Hippocampal formation (tissue), 2 donors: ENCODE measurements at regions not wholly inside any gene's neighbourhood (a gene's known extent, or its start where the extent isn't known, plus 50 kb on each side); places are given as distances from the start of the nearest gene placed in this dataset.

Experiments used
- DNase-seq, 2 donors: peaks; one replicate each; lab custom pipeline; 2025; lab: John Stamatoyannopoulos, UW

DNA sequence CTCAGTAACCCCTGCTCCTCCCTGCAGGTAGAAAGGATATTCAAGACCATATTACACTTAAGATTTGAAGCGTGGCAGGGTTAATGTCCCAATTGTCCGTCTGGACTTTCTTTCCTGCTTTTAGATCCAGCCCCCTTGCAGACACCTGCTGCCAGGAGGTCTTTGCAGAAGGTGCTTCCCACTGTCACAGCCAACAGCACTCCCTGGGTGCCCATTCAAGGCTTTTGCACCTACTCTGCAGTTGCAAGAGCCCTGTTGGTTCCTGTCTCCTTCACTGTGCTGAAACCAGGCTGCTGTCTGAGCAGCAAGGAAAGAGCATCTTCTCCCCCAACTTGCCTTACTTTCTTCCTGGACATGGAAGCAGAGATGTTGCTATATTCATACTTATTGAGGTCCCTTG, 1043.0 kb upstream of the POU3F3 start:
- no peak for DNase-seq

DNA sequence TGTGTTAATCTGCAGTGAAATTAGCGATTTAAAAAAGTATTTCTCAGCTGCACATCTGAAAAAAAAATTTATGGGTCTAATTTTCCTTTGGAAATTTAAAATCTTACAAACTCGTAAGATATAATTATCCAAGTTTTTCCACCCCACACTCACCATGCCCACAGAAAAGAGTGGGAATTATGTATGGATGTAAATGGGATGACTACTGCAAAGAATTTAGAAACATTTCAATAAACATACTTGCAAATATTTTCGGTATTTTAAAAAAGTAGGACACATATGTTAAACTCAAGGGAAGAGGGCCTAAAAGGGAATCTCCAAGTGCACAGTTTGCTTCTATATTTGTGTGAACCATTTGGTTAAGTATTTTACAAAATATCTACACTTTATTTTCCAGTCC, 1039.9 kb upstream of the POU3F3 start:
- no peak for DNase-seq

DNA sequence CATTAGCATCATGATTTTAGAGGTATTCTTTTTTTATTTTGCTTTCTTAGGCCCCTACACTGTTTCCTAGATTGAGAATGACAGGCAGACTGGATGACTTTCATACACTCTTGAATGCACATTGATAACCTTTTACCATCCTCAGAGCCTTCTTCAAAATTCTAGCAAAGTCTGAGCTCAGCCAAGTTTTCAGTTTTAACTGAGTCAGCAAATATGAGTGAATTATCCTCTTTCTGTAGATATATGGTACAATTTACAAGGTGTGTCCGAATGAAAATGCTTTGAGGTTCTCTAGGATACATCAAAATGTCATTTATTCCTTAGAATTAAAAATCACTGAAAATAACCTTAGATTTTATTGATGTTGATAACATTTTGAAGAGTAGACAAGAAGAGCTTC, 1038.2 kb upstream of the POU3F3 start:
- no peak for DNase-seq

DNA sequence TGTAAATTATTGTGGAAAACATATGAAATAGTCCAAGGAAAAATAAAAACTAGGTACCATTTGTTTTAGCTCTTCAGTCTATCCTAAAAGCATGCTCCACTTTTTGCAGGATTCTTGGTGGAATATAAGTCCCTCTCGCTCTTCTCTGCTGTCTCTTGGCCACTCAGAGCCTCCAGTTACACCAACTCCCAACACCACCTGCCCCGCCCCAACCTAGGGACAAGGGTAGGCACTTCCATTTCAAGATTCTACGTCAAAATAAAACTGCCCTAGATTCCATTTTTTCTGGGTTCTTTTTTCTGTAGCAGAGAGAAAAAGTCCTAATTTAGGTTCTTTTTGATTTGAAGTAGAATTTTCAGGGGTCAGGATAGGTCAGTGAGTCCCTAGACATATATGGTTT, 1036.2 kb upstream of the POU3F3 start:
- no peak for DNase-seq

DNA sequence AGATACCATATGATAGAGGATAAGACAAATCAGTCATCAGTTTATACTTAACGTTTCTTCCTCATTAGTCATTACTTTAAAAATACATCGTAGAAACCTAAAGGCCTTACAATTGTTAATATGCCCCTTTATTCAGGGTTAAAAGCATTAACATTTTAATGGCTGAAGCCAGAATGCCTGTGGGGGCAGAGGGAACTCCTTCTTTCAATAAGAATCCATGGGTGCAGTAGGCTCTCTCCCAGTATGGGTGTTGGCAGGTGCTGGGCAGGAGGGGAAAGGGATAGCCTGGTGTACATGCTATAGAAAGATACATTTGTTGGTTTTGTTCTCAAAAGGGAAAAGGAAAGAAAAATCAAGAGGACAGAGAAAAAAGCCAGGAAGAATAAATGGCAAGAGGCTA, 1035.7 kb upstream of the POU3F3 start:
- DNase-seq = no peak

DNA sequence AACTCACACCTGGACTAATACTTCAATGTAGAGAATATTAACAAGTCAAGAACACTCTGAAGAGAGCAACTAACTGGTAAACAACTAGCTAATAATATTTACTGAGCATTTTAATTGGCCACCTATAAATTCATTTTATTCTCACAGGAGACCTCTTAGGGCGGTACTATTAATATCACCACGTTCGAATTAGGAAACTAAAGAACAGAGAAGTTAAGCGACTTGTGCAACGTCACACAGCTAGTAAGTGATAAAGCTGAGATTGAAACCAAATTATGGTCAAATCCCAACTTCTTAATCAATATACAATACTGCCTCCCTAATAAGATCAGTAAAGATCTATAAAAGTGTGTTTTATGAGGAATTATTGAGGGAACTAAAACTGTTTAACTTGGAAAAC, 1034.3 kb upstream of the POU3F3 start:
- no peak for DNase-seq

DNA sequence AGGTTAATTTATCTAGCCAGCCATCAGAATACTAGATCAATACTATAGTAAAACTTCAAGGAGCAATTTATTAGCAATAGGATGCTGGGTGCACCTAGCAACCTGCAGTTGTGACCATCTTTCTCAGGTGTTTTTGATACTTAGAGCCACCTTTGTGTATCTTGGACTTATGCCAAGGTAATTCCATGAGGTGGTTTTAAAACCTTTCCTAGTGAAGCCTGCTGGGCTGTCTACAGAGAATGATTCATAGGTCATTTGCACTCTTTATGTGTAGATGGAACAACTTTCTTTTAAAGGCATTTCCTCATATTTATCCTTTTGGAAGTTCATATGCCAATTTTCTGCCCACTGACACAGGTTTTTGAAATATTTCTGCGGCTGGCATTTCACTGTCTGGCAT, 1030.1 kb upstream of the POU3F3 start:
- DNase-seq = no peak

DNA sequence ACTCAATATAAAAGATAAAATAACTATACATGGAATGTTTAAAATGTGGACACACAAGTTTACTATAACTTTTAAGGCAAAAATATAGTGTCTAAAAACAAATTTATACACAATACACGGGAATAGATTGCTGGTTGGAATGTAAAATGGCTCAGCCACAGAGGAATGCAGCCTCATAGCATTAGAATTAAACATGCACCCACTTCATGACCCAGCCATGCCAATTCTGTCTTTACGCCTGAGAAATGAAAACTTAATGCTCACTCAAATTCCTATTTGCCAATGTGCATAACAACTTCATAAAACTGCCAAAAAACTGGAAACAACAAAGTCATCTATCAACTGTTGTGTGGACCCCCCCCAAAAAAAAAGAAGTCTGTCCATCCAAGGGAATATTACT, 1006.6 kb upstream of the POU3F3 start:
- DNase-seq = no peak

DNA sequence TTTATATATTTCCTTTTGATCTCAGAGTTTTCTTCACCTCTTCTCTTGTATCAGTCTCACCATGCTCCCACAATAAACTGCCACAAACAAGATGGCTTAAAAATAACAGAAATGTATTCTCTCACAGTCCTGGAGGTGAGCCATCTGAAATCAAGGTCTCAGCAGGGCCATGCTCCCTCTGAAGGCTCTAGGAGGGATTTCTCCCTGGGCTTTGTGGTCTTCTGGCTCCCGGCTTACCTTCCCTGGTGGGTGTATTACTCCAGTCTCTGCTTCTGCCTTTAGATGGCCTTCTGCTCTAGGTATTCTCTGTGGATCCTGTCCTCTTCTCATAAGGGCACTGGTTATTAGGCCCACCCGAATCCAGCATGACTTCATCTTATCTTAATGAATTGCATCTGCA, 994.7 kb upstream of the POU3F3 start:
- DNase-seq = no peak

DNA sequence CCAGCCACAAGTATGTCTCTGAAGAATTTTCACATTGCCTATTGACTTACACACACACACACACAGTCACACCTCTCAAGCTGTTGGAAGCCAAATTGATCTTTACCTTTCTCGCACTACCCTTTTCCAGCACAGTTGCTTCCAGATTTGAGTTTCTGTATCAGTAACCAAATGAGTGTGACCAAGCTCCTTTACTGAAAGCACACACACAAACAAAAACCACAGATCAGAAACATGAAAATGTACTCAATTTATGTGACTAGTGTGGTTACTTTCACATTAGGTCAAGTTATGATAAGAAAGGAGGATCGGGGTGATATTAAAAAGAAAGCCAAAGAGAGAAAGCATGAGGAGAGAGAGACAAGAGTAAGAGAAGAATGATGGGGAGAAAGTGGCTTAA, 993.9 kb upstream of the POU3F3 start:
- DNase-seq = no peak

DNA sequence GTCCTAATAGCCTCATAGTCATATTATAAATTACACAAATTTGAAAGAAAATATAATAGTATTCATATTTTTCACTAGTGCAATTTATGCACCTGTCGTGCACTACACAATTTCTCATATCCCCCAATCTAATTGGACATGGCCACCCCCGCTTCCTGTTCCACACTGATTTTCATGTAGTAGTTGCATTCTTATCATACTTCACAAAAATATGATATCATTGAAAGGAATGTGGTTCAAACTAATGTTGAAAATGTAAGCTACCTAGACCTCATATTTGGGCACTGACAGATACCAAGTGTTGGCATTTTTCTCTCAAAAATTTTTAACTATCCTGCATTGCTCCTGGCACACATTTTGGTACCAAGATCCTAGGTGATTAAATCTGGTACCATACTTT, 985.5 kb upstream of the POU3F3 start:
- DNase-seq = no peak

DNA sequence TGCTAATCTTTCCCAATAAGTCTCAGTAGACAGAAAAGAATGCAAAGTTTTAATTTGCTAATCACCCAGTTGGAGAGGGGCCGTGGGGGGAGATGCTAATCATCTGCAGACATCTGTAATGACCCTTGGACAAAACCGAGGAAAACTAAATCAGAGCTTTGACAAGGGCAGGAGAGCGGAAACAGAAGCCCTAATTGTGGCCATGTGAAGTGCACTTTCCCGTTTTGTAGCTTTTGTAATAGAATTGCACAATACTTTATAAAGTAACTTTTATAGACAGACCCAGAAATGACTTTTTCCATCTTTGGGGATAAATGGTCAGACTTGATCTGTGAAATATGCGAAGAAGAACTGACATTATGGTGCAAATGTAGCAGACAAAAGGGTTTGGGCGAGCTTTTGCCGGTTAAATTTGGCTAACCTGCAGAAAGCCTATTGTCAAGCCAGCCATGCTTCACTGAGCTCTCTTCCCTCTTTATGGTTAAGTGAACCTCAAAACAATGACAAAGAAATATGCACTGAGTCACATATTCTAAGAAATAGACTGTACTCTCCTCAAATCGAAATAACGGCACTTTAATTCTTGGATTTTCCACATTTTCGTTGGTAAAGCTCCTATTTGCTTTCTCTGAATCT, 980.1 kb upstream of the POU3F3 start:
- DNase-seq = no peak

DNA sequence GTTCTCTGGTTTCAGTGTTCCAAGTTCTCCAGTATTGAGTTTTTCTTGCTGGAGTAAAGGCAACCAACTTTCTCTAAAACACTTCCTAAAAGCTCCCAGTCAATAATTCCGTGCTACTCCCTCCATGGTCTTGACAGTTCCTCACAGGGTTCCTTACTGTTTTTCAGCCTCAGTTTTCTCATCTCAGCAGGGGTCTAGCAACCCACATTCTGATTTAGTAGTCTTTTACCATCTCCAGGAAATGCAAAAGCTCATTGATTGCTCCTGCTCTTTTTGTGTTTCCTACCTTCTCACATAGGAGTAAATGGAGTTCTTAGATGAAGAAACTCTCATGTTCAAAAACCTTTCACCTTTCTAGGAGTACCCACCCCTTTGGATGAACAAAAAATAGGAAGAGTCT, 978.8 kb upstream of the POU3F3 start:
- DNase-seq = no peak

DNA sequence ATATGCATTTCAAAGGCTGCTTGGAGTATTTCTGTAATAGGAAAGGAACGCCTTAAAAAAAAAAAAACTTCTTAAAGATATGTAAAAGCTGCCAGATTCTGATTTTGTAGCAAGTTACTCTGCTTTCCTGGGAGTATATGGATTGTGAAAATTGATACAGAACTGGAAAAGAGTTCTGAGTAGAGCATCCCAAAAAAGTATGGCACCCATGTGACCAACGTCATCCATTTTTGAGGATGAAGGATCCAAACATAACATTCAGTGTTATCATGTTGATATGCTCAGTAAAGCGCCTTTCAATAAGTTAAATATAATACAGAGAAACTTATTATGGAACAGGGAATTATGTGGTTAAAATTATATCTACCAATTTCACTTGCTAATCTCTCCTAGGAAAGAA, 978.4 kb upstream of the POU3F3 start:
- DNase-seq = no peak

DNA sequence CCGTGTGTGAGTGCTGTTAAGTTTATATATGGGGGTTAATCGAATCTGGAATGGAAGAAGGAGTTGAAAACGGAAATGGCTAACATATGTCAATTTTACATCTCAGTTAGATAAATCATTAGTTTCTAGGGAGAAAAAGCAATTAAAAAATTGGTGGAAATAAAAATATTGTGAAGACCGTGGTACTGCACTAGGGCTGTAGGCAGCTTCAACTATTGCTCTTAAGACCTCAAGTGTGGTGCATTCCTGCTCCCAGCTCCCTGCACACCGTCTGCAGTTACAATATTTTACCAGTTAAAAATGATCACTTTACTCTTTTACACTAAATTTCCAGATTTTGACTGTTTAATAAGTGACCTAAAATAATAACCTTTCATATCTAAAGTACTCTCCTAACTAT, 977.3 kb upstream of the POU3F3 start:
- no peak for DNase-seq

DNA sequence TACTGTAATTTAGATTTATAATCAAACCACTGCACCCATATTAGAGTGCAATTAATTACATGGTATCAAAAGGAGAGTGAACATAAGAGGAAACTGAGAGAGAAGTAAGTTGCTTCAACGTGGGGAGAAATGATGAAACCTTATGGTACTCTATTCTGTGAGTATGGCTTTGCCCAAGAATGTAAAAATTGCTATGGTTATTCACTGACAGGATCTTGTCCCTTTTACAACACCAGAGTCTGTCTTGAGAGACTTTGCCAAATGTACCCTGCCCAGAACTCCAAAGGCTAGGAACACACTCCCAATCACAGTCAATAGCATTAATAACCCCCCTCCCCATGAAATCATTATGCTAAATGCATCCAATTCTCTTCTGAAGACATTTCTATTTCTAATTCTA, 974.8 kb upstream of the POU3F3 start:
- DNase-seq = no peak

DNA sequence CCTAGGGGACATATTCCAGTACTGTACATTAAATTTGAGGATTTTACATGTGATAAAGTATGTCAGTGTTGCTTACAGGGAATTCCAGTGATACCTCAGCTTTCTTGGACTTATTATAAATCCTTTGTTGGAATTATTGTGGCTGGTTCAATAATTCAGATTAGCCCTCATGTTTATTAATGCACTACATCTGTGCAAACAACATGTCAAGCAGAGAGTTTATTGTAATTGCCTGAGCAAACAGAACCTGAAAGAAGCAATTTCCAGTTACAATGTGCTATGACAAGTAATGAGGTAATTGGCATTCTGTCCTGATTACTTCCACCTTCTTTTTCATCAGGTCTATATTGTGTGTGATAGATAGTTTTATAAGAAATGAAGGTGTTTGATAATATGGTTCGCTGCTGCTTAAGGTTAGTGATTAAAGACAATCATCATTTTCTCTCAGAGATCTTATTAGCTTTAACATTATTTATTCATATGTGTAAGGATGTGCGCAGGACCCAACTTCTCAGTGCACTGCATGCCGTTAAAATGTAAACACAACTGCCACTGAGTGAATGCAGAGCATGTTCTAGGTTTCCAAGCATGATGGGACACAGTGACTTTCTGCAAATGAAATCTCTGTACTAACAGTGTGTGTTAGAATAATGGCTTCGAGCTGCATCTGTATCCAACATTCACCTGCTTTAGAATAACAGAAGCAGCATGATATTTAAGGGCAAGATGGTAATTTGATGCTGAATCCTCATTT, 973.7 kb upstream of the POU3F3 start:
- no peak for DNase-seq

DNA sequence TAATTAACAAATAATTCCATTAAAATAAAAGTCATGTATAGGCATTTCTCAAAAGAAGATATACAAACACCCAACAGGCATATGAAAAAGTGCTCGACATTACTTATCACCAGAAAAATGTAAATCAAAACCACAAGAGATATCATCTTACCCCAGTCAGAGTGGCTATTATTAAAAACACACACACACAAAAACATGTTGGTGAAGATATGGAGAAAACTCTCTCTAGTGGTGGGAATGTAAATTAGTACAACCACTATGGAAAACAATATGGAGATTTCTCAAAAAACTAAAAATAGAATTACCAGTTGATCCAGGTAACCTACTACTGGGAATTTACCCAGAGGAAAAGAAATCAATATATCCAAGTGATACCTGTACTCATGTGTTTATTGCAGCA, 966.3 kb upstream of the POU3F3 start:
- DNase-seq = no peak

DNA sequence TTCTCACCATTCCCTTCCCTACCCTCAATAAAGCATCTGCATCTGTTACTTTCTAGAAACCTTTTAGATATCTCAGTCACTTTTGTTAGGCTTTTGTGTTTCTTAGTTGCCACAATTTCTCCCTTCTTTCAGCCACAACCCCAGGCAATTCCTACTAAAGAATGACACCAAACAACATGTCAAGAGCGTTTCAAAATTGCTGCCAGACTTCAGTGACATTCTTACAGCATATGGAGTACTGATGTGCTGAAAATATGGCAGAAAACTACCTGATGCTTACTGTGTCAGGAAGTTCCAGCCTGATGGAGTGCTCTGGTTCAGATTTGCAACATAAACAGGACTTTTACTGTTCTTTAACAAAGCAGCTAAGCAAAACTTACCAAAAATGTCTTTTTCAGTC, 957.7 kb upstream of the POU3F3 start:
- no peak for DNase-seq

DNA sequence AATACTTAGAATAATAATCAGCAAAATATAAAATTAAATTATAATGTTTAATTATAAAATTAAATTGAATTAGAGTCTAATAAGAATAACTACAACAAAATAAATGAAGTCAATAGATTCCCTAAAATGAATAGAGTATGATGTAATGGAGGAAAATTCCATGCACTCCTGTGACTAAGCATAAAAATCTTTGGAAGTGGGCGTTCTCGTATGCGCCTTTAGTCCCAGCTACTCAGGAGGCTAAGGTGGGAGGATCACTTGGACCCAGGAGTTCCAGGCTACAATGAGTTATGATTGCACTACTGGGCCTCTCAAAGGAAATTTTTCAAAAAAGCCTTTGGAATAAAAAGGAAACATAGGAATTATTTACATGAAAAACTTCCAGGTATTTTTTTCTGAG, 955.4 kb upstream of the POU3F3 start:
- DNase-seq = no peak

DNA sequence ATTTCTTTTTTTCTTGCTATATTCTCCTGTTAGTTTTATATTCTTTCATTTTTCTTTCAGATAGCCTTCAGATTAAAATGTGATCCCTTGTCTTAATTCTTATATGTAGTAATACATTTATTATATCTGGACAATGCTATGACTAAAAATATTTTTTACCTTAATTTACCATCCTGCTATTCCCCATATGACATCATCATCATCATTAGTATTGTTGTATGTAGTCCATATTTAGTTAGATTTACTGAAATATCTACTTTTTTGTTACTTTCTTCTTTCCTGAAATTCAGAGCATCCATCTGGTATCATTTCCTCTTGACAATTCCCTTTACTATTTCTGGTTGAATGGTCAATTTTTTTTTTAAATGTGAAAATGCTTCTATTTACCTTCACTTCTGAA, 951.6 kb upstream of the POU3F3 start:
- no peak for DNase-seq

DNA sequence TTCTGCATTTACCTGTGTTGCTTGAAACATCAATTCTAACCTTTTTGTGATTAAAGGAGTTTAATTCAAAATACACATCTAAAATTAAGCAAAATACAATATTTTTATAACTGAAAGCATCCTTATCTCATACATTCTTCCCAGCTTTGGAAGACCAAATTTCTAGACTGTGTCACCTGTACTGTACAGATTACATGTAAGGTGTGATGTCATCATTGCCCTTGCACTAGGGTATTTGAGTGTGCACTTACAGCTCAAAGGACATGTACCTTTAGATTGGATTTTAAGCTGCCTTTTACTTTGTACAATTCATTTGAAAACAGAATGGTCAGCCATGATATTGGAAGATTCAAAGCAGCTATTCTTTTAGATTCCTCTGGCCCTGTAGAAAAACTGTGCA, 932.8 kb upstream of the POU3F3 start:
- DNase-seq = no peak

DNA sequence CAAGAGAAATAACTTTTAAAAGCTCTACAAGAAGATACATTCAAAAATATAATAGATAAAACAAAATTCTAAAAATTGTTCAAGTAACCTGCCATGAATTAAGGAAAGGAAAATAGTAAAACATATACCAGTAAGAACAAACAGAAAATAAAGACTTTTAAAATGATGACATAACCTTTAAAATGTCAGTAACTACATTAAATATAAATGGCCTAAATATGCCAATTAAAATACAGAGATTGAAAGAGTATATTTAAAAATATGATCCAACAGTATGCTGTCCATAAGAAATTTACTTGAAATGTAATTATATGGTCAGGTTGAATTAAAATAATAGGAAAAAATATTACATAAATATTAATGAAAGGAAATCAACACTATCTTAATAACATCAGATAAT, 911.7 kb upstream of the POU3F3 start:
- no peak for DNase-seq

DNA sequence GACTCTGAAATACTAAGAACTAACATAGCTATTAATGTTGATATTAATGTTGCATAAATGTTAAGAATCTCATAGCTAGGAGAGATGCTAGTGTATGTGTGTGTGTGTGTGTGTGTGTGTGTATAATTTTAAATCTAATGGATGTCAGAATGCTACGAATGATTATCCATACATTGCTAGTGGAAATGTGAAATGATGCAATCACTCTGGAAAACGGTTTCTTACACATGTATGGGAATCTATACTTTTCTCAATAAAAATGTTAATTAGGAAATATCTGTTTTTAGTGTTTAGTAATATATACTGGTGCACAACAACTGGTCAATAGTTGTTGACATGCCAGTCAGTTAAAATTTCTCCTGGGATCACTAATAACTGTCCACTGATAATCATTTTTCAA, 908.8 kb upstream of the POU3F3 start:
- no peak for DNase-seq
